Spleen (tissue), 7 donors: ENCODE measurements at regions not wholly inside any gene's neighbourhood (a gene's known extent, or its start where the extent isn't known, plus 50 kb on each side); places are given as distances from the start of the nearest gene placed in this dataset.

ENCODE experiments used
- CTCF ChIP-seq, 11 experiments: fragments of 200-600 bp in 7 of 11; fragments of 450-650 bp in 4 of 11; sonication (generic) in 4 of 11; IDR thresholded peaks in 8 of 11; conservative IDR thresholded peaks in 3 of 11; 1 replicate in 7 of 11; 2 replicates in 4 of 11; pipeline versions ENCODE4 v1.4.0 to v1.8.0; 2016 to 2021; ENCODE audit warnings: antibody characterized with exemption in 11 of 11, inconsistent platforms in 4 of 11, mild to moderate bottlenecking in 1 of 11
- POLR2A ChIP-seq, 3 donors: fragments of 450-650 bp; IDR thresholded peaks; one replicate each; pipeline ENCODE4 v1.5.1; 2017; ENCODE audit warnings: antibody characterized with exemption in 3 of 3, mild to moderate bottlenecking in 1 of 3
- POLR2AphosphoS5 ChIP-seq, 3 donors: sonication (generic); formaldehyde crosslinking; IDR thresholded peaks; one replicate each; pipeline ENCODE4 v1.5.1; 2017; ENCODE audit warnings: antibody characterized with exemption in 3 of 3
- donor health status: DM: no; HTN: no; CAD: no; lungs with moderate emphysema.
- donor health status: DM: no; HTN: no; CAD: no.
- donor health status: DM: no; HTN: no; CAD: no.

- no peak for TF ChIP-seq CTCF (IDR thresholded peaks at IDR 0.05 in 8 of 11, conservative IDR thresholded peaks at IDR 0.05 in 3 of 11)
- TF ChIP-seq POLR2A (IDR thresholded peaks at IDR 0.05), result no peak
- TF ChIP-seq POLR2AphosphoS5 (IDR thresholded peaks at IDR 0.05), result no peak
Observed at GRCh38 chr12:25372969-25373817, 122.5 kb upstream of the KRAS start.
